Mesenchymal stem cell (in vitro differentiated cells and primary cell): ENCODE measurements at regions not wholly inside any gene's neighbourhood (a gene's known extent, or its start where the extent isn't known, plus 50 kb on each side); places are given as distances from the start of the nearest gene placed in this dataset.

Source experiments
- DNase-seq: peaks from one replicate; pipeline ENCODE4 v3.0.0-alpha.2; 2013
- H2AFZ ChIP-seq: one replicate; pipeline ENCODE4 v1.6.1; 2013; ENCODE audit warnings: low read depth, mild to moderate bottlenecking, control low read depth, inconsistent platforms, low read length, moderate library complexity
- H2AK5ac ChIP-seq: 2 replicates; pipeline ENCODE4 v1.6.1; 2013; ENCODE audit warnings: low read length, moderate library complexity, mild to moderate bottlenecking, inconsistent platforms; ENCODE audit not compliant: severe bottlenecking
- H2BK120ac ChIP-seq: one replicate; pipeline ENCODE4 v1.6.1; 2013; ENCODE audit warnings: low read depth, mild to moderate bottlenecking, inconsistent platforms, low read length, moderate library complexity
- H2BK12ac ChIP-seq, 2 experiments: one replicate each; pipeline ENCODE4 v1.6.1; 2013; ENCODE audit warnings: inconsistent platforms in 2 of 2, low read length in 2 of 2, mild to moderate bottlenecking in 2 of 2, moderate library complexity in 2 of 2, control low read depth in 1 of 2
- H2BK15ac ChIP-seq: one replicate; pipeline ENCODE4 v1.6.1; 2013; ENCODE audit warnings: mild to moderate bottlenecking, low read depth, inconsistent platforms; ENCODE audit not compliant: poor library complexity, severe bottlenecking
- H2BK5ac ChIP-seq: 2 replicates; pipeline ENCODE4 v1.6.1; 2013; ENCODE audit warnings: low read depth, mild to moderate bottlenecking, low read length, control low read depth, inconsistent platforms; ENCODE audit not compliant: poor library complexity, severe bottlenecking
- H3K14ac ChIP-seq, 2 experiments: one replicate each; pipeline ENCODE4 v1.6.1; 2013; ENCODE audit warnings: inconsistent platforms in 2 of 2, low read length in 2 of 2, control low read depth in 1 of 2, mild to moderate bottlenecking in 1 of 2, moderate library complexity in 1 of 2
- H3K18ac ChIP-seq, 2 experiments: one replicate each; pipeline ENCODE4 v1.6.1; 2013; ENCODE audit warnings: inconsistent platforms in 2 of 2, low read length in 2 of 2, control low read depth in 1 of 2, low read depth in 1 of 2, mild to moderate bottlenecking in 1 of 2
- H3K23ac ChIP-seq, 2 experiments: one replicate each; pipeline ENCODE4 v1.6.1; 2013; ENCODE audit warnings: inconsistent platforms in 2 of 2, low read length in 2 of 2, mild to moderate bottlenecking in 2 of 2, moderate library complexity in 2 of 2, control low read depth in 1 of 2
- H3K27ac ChIP-seq: 2 replicates; pipeline ENCODE4 v1.5.1; 2013; ENCODE audit warnings: mild to moderate bottlenecking, moderate library complexity, low read length, control low read depth, inconsistent platforms; ENCODE audit not compliant: poor library complexity, severe bottlenecking
- H3K27me3 ChIP-seq, 2 experiments: 2 replicates each; pipeline versions ENCODE4 v1.6.1 to v1.7.0; 2013; ENCODE audit warnings: low read length in 2 of 2, mild to moderate bottlenecking in 2 of 2, moderate library complexity in 2 of 2, control low read depth in 1 of 2, inconsistent platforms in 1 of 2; ENCODE audit not compliant: control insufficient read depth in 1 of 2, insufficient read depth in 1 of 2
- H3K36me3 ChIP-seq, 2 experiments: 2 replicates each; pipeline versions ENCODE4 v1.6.1 to v1.7.0; 2013; ENCODE audit warnings: low read length in 2 of 2, control low read depth in 1 of 2, inconsistent platforms in 1 of 2, low read depth in 1 of 2, mild to moderate bottlenecking in 1 of 2; ENCODE audit not compliant: insufficient read depth in 2 of 2, control insufficient read depth in 1 of 2
- H3K4ac ChIP-seq, 2 experiments: one replicate each; pipeline ENCODE4 v1.6.1; 2013; ENCODE audit warnings: inconsistent platforms in 2 of 2, low read length in 2 of 2, mild to moderate bottlenecking in 2 of 2, moderate library complexity in 2 of 2, control low read depth in 1 of 2, low read depth in 1 of 2
- H3K4me1 ChIP-seq: 2 replicates; pipeline ENCODE4 v1.6.1; 2013; ENCODE audit warnings: low read depth, low read length, control low read depth; ENCODE audit not compliant: control insufficient read depth, insufficient read depth
- H3K4me2 ChIP-seq: 2 replicates; pipeline ENCODE4 v1.6.1; 2013; ENCODE audit warnings: low read length, mild to moderate bottlenecking, inconsistent platforms; ENCODE audit not compliant: poor library complexity, severe bottlenecking
- H3K4me3 ChIP-seq, 2 experiments: 2 replicates each; pipeline versions ENCODE4 v1.5.1 to v1.7.0; 2013; ENCODE audit warnings: low read length in 2 of 2, mild to moderate bottlenecking in 2 of 2, control low read depth in 1 of 2, low read depth in 1 of 2; ENCODE audit not compliant: insufficient read depth in 1 of 2
- H3K79me1 ChIP-seq: replicated peaks from 2 replicates; pipeline ENCODE4 v1.6.1; 2013; ENCODE audit warnings: mild to moderate bottlenecking, control low read depth, low read length, inconsistent platforms; ENCODE audit not compliant: poor library complexity, severe bottlenecking
- H3K9ac ChIP-seq: 2 replicates; pipeline ENCODE4 v1.7.0; 2013; ENCODE audit warnings: mild to moderate bottlenecking, low read length, moderate library complexity
- H3K9me3 ChIP-seq: 2 replicates; pipeline ENCODE4 v1.7.0; 2013; ENCODE audit warnings: mild to moderate bottlenecking, low read length; ENCODE audit not compliant: control insufficient read depth
- H4K8ac ChIP-seq: one replicate; pipeline ENCODE4 v1.6.1; 2013; ENCODE audit warnings: inconsistent platforms, mild to moderate bottlenecking, low read length, moderate library complexity
- H4K91ac ChIP-seq: one replicate; pipeline ENCODE4 v1.6.1; 2013; ENCODE audit warnings: mild to moderate bottlenecking, low read length, inconsistent platforms
- WGBS: methylation state at CpG from one replicate; pipeline ENCODE4 v1.1.7; 2013; ENCODE audit warnings: mixed read lengths; 5-methylcytosine and 5-hydroxymethylcytosine counted together

DNA sequence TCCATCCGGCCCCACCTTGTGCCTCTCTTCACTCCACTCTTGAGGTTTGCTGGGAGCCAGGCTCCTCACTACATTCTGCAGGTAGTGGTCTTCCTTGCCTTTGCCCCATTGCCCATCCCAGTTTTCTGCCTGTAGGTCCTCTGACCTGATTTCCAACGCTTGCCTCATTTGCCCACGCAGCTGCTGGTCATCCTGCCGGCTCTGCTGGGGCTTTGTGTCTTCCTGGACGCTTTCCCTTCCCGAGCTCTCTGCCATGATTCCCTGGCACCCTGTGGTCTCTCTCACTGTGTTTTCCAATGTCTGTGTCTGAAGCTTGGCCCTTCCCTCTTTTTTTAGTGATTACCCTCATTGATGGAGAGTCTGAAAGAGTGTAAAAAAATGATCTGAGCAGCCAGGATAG is 451.6 kb downstream of the UTRN start:
- H3K4me3 ChIP-seq: no peak overlapping the region
- H2BK15ac ChIP-seq: no peak overlapping the region
- H3K4ac ChIP-seq: no peak overlapping the region
- H3K4me1 ChIP-seq: no peaks in the 10 kb centered on the region
- no peak overlapping the region for H3K4me2 ChIP-seq
- H2BK5ac ChIP-seq: no peak overlapping the region
- H3K9me3 ChIP-seq: no peaks in the 10 kb centered on the region
- DNase-seq: no peak
- H3K27ac ChIP-seq: no peak overlapping the region
- no peak overlapping the region for H4K91ac ChIP-seq
- peaks cover 10 to 47% of the 10 kb centered on the region in 2 experiments for H3K36me3 ChIP-seq
- H3K18ac ChIP-seq: no peak overlapping the region
- H2BK120ac ChIP-seq: no peak overlapping the region
- peak overlapping the region; percentile 60 for H4K8ac ChIP-seq
- H3K27me3 ChIP-seq: no peaks in the 10 kb centered on the region
- no peak overlapping the region for H3K14ac ChIP-seq
- no peak overlapping the region for H2AFZ ChIP-seq
- H3K79me1 ChIP-seq: peaks cover 16% of the 10 kb centered on the region
- no peak overlapping the region for H3K9ac ChIP-seq
- H3K23ac ChIP-seq: no peak overlapping the region
- WGBS: 89% methylated on average over 6 of the region's 6 CpGs
- H2BK12ac ChIP-seq: no peak overlapping the region
- H2AK5ac ChIP-seq: no peak overlapping the region

DNA sequence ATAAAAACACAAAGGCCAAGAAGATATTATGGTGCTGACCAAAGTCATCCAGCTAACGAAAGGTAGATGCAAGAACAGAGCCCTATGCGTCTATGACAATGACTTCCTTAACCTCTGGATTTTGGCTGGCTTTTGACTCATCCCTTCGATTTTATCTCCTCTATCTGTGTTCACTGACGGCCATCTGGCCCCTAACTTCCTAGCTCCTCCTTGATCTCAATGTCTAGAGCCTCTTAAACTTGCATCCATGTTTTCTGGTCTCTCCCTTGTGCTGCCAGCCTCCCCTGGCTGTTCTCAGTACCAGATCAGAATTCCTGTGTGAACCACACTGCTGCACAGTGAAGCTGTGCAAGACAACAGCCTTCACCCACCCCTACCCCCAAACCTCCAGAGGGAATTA is 452.9 kb downstream of the UTRN start:
- no peak overlapping the region for H2AK5ac ChIP-seq
- 81% methylated on average over 4 of the region's 4 CpGs for WGBS
- H3K36me3 ChIP-seq: peaks cover 5 to 36% of the 10 kb centered on the region in 2 experiments
- H3K14ac ChIP-seq: no peak overlapping the region
- no peak overlapping the region for H3K18ac ChIP-seq
- H3K23ac ChIP-seq: no peak overlapping the region
- H3K4ac ChIP-seq: no peak overlapping the region
- no peak overlapping the region for H3K4me2 ChIP-seq
- no peak overlapping the region for H3K27ac ChIP-seq
- DNase-seq: no peak
- H3K27me3 ChIP-seq: no peaks in the 10 kb centered on the region
- no peak overlapping the region for H2BK5ac ChIP-seq
- no peak overlapping the region for H4K8ac ChIP-seq
- H2AFZ ChIP-seq: no peak overlapping the region
- no peak overlapping the region for H3K4me3 ChIP-seq
- no peaks in the 10 kb centered on the region for H3K4me1 ChIP-seq
- no peak overlapping the region for H2BK12ac ChIP-seq
- H3K79me1 ChIP-seq: peaks cover 16% of the 10 kb centered on the region
- no peak overlapping the region for H3K9ac ChIP-seq
- H2BK15ac ChIP-seq: no peak overlapping the region
- no peaks in the 10 kb centered on the region for H3K9me3 ChIP-seq
- no peak overlapping the region for H2BK120ac ChIP-seq
- H4K91ac ChIP-seq: no peak overlapping the region

DNA sequence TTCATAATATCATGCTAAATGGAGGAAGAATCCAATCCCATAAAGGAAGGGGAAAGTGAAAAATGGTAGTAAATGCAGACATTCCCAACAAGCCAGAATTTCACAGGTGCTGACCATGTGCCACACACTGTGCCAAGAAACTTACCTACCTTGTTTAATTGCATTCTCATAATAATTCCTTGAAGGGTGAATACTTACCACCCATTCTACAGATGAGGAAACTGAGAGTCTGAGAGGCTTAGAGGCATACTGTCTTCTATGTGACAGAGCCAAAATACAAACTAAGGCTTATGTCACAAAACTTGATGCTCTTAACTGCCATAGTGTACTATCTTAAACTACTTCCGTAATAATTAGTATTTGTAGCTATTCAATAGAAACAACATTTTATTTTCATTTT is 454.7 kb downstream of the UTRN start:
- Histone ChIP-seq H4K8ac (no peak overlapping the region), H3K9ac (no peak overlapping the region), H2AFZ (no peak overlapping the region), H3K27ac (no peak overlapping the region), H3K4ac (no peak overlapping the region), H3K9me3 (no peaks in the 10 kb centered on the region), H4K91ac (no peak overlapping the region), H2BK12ac (no peak overlapping the region), H3K18ac (no peak overlapping the region), H3K36me3 (peaks cover 5 to 23% of the 10 kb centered on the region in 2 experiments), H2BK120ac (no peak overlapping the region), H3K27me3 (no peaks in the 10 kb centered on the region), H3K4me2 (no peak overlapping the region), H3K4me3 (no peak overlapping the region), H2BK5ac (no peak overlapping the region), H2AK5ac (no peak overlapping the region), H3K23ac (no peak overlapping the region), H3K14ac (no peak overlapping the region), H2BK15ac (no peak overlapping the region), H3K4me1 (peaks cover 1% of the 10 kb centered on the region), H3K79me1 (peaks cover 17% of the 10 kb centered on the region)
- no peak for DNase-seq
- WGBS: no CpG with 5 or more reads among the region's 1 CpG

DNA sequence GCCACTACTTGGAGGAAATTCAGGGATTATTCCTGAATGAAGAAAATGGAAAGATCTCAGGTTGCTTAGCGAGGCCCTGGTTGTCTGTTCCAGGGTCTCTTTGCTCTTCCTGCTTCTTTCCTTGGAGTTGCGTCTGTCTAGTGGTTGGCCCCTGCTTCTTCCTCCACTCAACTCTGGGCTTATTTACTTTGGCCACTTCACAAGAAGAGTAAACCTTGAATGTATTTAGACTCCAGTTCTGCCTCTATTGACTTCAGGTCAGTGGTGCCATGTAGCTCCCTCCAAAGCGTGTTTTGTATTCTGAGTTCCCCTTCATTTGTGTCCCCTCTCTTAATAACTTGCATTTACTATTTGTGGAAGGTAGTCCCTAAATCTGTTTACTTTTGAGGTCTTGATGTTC is 456.5 kb downstream of the UTRN start:
- no peak overlapping the region for H3K23ac ChIP-seq
- H3K18ac ChIP-seq: no peak overlapping the region
- no peak overlapping the region for H2BK15ac ChIP-seq
- over 99% methylated on average over 3 of the region's 3 CpGs for WGBS
- H2AFZ ChIP-seq: no peak overlapping the region
- no peak overlapping the region for H2AK5ac ChIP-seq
- H2BK12ac ChIP-seq: no peak overlapping the region
- no peak overlapping the region for H3K27ac ChIP-seq
- H2BK120ac ChIP-seq: no peak overlapping the region
- H3K4me3 ChIP-seq: no peak overlapping the region
- DNase-seq: no peak
- no peaks in the 10 kb centered on the region for H3K9me3 ChIP-seq
- H4K91ac ChIP-seq: no peak overlapping the region
- H3K14ac ChIP-seq: no peak overlapping the region
- H2BK5ac ChIP-seq: no peak overlapping the region
- no peak overlapping the region for H3K4me2 ChIP-seq
- peaks cover 14% of the 10 kb centered on the region for H3K79me1 ChIP-seq
- no peak overlapping the region for H3K9ac ChIP-seq
- no peaks in the 10 kb centered on the region for H3K27me3 ChIP-seq
- H3K4me1 ChIP-seq: peaks cover 1% of the 10 kb centered on the region
- no peak overlapping the region for H4K8ac ChIP-seq
- no peak overlapping the region for H3K4ac ChIP-seq
- H3K36me3 ChIP-seq: peaks cover 3 to 15% of the 10 kb centered on the region in 2 experiments
